Activated CD8-positive, alpha-beta memory T cell treated with anti-CD3 and anti-CD28 coated beads for 48 hours (primary cell): ENCODE measurements at regions not wholly inside any gene's neighbourhood (a gene's known extent, or its start where the extent isn't known, plus 50 kb on each side); places are given as distances from the start of the nearest gene placed in this dataset.
"Not testable (repeated sequence)": the region's sequence is repeated elsewhere in the genome, so short reads cannot be mapped to it uniquely, and the experiment has no call there.

Experiments
- DNase-seq, 3 experiments: peaks; one replicate each; pipeline ENCODE4 v3.0.0-alpha.2; 2020; ENCODE audit warnings: low read depth in 2 of 3, low spot score in 2 of 3

DNA sequence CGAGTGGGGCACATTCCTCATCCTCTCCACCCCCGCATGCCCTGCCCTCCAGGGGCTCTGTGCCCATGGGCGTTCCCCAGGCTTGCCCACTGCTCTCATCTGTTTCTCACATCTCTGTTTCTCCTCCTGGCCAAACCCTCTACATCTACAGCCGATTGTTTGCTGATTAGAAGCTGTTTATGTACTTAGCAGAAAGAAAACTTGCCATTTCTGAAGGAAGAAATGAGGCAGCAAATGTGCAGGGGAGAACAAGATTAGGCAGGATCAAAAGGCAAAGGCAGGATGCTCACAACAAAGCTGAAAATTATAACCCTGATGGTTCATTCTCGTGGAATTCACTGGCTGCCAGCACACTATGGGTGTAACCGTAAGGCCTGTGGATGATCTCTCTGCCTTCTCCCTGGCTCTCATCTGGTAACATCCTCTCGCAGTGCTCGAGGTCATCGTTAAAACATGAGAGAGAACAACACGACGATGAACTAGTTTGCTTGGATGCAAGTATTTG lies 111.6 kb upstream of the KLF14 start:
- no peak for DNase-seq

GRCh38 chr7:130849604-130850003 lies 115.6 kb upstream of the KLF14 start:
- no peak for DNase-seq

GRCh38 chr7:130850956-130851355 lies 116.9 kb upstream of the KLF14 start:
- DNase-seq: no peak

GRCh38 chr7:130852867-130853266 lies 118.9 kb upstream of the KLF14 start:
- no peak for DNase-seq

- no peak for DNase-seq
These were observed 119.7 kb upstream of the KLF14 start for GRCh38 chr7:130853503-130854279.

- no peak for DNase-seq
These were observed 120.5 kb upstream of the KLF14 start for GRCh38 chr7:130854481-130854880.

DNA sequence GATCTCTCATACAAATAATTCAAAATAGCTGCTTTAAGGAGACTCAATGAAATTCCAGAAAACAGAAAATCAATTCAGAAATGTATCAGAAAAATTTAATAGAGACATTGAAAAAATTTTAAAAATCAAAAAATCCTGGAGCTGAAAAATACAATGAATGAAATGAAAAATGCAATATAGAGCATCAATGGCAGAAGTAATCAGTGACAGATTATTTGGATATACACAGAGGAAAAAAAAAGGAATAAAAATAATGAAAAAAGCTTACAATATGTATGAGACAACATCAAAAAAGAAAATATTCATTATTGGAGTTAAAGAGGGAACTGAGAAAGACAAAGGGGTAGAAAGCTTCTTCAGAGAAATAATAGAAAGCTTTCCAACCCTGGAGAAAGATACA lies 122.9 kb upstream of the KLF14 start:
- DNase-seq: no peak

GRCh38 chr7:130860832-130861231 lies 126.8 kb upstream of the KLF14 start:
- not testable (repeated sequence) for DNase-seq

DNA sequence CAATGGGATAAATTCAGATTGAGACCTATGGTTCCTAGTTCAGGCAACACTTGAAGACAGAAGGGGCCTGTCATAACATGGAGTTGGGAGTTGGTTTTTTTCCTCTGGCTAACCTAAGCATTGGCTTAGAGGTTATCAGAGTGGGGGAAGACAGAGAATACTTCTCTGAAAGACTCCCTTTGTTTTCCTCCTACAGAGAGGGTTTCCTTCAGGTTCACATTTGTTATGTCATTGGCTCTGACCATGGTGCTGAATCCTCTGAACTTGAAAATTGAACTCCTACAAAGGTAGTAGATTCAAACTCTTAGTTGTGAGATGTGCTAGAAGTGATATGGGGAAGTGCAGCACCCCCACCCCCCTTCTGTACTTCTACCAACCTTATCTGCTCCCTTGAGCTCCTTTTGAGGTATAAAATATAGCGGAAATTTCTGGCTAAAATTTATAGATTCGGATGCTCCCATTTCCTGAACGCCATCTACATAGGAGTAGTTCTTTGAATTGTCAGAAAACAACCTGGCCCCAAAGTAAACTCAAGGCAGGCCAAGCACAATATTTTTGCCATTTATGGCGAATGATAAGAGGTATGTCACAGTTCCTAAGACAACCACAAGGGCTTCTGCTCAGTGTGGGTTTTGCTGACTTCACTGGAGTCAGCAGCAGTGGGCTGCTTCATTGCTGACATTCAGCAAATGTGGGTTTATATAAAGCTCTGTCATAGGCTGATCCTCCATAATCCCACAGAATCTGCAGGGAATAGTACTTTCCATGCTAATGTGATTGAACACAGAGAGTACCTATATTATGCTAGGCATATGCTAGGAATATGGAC lies 131.6 kb upstream of the KLF14 start:
- DNase-seq: no peak

- DNase-seq: no peak
These were observed 133.0 kb upstream of the KLF14 start for GRCh38 chr7:130867039-130867438.

GRCh38 chr7:130867581-130868136 lies 133.7 kb upstream of the KLF14 start:
- DNase-seq: no peak

DNA sequence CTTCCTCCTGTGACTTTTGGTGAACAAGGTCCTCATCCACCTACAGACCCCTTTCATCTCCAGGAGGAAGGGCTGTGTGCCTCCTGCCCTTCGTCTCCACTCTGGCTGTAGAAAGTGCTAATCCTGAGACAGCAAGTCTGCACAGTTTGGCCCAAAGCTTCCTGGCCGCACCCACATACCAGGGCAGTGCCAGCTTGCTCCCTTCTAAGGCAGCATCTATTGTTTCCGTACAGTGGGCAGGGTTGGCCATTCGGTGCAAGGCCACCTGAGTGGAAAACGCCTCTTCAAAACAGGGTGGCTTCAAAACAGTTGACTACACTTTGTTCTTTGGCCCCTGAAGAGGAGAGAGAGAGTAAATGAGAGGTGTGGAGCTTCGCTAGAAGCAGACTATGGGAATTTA lies 134.1 kb upstream of the KLF14 start:
- no peak for DNase-seq

GRCh38 chr7:130869918-130870317 lies 135.9 kb upstream of the KLF14 start:
- no peak for DNase-seq

DNA sequence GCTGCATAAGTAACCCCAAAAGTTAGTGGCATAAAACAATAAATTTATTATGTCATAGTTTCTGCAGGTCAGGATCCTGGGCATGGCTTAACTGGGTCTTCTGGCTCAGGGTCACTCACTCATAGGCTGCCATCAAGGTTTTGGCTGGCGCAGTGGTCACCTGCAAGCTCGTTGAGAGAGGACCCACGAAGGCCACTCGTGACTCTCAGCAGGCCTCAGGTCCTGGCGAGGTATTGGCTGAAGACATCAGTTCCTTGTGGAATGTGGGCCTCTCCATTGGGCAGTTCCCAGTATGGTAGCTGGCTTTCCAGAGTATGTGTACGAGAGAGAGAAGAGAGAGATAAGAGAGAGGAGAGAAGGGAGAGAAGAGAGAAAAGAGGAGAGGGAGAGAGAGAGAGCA lies 138.3 kb upstream of the KLF14 start:
- DNase-seq: no peak

DNA sequence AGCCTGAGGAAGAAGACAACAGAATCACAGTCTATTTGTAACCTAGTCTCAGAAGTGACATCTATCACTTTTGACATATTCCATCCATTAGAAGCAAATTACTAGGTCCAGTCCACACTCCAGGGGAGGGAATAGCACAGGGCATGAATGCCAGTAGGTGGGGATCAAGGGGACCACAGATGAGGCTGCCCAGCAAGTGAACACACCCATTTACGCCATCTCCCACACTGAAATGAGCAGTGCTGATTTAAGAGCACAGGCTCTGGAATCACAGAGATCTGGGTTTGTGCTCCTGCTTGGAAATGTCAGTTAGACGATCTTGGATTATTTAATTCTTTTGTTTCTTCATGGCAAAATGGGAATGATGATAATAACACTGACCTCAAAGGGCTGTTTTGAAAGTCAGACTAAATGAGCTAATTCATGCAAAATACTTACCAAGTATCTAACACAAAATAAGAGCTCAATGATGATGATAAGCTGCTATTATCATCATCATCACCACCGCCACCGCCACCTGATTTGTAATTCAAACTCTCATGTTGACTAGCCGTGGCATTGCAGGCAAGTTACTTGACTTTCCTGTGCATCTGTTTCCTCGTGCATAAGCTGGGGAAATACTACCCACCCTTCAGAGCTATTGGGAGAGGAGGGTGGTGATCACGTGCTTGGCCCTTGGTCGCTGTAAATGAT lies 138.9 kb upstream of the KLF14 start:
- DNase-seq: no peak

DNA sequence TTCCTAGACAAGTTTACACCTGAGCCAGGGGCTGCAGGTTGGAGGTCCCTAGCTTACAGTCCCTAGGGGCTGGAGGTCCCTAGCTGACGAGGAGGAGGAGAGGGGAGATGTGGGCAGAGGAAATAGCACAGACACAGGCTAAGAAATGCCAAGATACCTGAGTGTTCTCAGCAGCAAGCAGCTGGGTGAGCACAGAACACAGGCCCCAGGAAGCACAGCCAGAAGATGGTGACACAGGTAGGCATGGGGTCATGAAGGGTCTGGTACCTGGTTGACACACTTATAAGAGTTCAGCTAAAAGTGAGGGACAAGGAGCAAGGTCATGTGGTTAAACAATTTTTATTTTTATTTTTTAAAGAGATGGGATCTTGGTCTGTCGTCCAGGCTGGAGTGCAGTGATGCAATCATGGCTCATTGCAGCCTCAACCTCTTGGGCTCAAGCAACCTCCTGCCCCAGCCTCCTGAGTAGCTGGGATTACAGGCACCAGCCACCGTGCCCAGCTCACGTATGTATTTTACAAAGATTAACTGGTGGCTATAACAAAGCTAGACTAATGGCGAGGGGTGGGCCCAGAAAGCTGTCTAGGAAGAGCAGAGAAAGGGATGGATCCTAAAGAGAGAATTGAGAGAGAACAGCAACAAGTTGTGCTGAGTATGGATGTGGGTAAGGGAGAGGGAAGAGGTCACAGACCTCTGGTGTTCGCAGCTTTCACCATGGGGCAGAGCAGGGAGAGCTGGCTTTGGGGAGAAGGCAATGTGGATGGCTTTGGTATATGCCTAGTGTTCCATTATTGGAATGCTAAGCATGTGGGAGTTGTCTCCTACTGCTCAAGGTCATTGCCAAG lies 140.3 kb upstream of the KLF14 start:
- DNase-seq: no peak

DNA sequence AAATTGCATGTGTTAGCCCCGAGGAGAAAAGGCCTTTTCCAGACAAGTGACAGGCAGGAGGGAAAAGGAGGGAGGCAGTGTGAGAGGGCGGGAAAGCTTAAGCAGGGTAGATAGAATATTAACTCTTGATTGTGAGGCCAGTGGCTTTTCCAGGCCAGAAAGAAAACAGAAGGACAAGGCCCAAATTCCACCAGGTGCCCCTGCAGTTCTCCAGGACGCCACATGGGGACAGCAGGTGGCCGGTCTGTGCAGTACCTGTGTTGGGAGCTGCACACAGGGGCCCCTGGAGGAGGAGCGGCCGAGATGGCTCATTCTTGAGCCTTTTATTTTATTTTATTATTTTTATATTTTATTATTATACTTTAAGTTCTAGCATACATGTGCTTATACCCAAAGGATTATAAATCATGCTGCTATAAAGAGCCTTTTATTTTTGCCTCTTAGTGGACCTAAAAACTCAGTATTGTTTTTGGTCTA lies 141.3 kb upstream of the KLF14 start:
- no peak for DNase-seq

- DNase-seq: no peak
These were observed 141.9 kb upstream of the KLF14 start for GRCh38 chr7:130875901-130876300.

DNA sequence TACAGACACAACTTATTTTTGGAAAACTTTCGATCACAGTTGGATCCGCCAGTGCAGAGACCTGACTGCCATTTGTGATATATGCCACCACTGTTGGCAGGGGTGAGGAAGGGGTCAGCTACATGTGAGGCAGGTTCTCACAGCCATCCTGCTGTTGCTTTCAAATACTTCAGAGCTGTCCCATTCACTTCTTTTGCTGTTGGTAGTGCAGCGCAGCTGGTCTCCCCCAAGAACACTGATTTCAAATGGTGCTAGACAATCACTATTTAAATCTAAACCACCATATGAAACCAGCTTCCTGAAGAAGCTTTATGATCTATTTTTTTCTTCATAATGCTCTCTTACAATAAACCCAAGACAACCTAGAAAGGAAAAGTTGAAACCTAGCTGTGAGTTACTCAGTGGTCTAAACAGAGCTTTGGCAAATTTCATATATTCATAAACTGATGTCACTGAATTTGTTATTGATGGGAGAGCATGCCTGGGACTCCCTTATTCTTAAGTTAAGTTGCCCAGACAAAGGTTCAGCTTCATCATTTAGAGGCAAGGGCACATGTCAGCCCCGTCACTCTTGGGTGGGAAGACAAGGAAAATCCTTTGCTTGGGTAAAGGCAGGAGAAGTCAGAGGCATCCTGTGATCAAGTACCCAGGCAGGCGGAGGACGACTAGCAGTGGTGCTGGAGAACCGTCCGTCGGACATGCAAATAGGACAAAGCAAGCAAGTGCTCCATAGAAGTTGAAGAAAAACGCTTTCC lies 143.4 kb upstream of the KLF14 start:
- no peak for DNase-seq

DNA sequence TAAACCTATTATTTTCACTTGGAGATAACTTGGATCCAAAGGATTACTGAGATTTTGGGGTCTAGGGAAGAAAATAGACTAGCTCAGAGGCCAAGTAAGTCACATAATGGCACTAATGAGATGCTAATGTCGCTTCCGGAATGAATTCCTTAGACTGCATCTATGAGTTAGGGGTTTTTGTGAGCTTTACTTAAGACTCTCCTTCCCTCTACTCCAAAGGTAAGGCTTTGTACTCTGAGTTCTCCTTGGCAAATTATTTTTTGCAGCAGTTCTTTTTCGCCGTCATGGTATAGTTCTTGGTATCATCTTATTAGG lies 143.9 kb upstream of the KLF14 start:
- DNase-seq: no peak
